HG03280 (cell line): ENCODE measurements at regions not wholly inside any gene's neighbourhood (a gene's known extent, or its start where the extent isn't known, plus 50 kb on each side); places are given as distances from the start of the nearest gene placed in this dataset.

ENCODE experiments used
- ATAC-seq: cut with Tn5 transposase; IDR thresholded peaks from one replicate; pipeline ENCODE4 v1.9.1; 2021; ENCODE audit warnings: mild to moderate bottlenecking, moderate library complexity; ENCODE audit not compliant: unreplicated experiment

- no peak for ATAC-seq
These were observed 195.9 kb upstream of the ADARB2 start for GRCh38 chr10:1933215-1933614.

GRCh38 chr10:1932692-1933094 is 195.4 kb upstream of the ADARB2 start:
- ATAC-seq, result no peak

GRCh38 chr10:1928606-1929005 is 191.3 kb upstream of the ADARB2 start:
- no peak for ATAC-seq

GRCh38 chr10:1923998-1924397 is 186.7 kb upstream of the ADARB2 start:
- no peak for ATAC-seq

GRCh38 chr10:1923586-1923985 is 186.3 kb upstream of the ADARB2 start:
- ATAC-seq, result no peak

GRCh38 chr10:1920941-1921340 is 183.6 kb upstream of the ADARB2 start:
- ATAC-seq, result no peak

- no peak for ATAC-seq
These were observed 182.8 kb upstream of the ADARB2 start for GRCh38 chr10:1920127-1920526.

- ATAC-seq, result no peak
These were observed 174.4 kb upstream of the ADARB2 start for GRCh38 chr10:1911771-1912170.

GRCh38 chr10:1903982-1904381 is 166.7 kb upstream of the ADARB2 start:
- ATAC-seq, result no peak

- no peak for ATAC-seq
These were observed 158.8 kb upstream of the ADARB2 start for GRCh38 chr10:1896153-1896552.

GRCh38 chr10:1895691-1896090 is 158.4 kb upstream of the ADARB2 start:
- ATAC-seq, result no peak

- ATAC-seq, result no peak
These were observed 157.6 kb upstream of the ADARB2 start for GRCh38 chr10:1894912-1895311.

GRCh38 chr10:1893941-1894340 is 156.6 kb upstream of the ADARB2 start:
- ATAC-seq, result no peak

- ATAC-seq, result no peak
These were observed 148.7 kb upstream of the ADARB2 start for GRCh38 chr10:1886039-1886438.

- no peak for ATAC-seq
These were observed 145.4 kb upstream of the ADARB2 start for GRCh38 chr10:1882728-1883127.

- no peak for ATAC-seq
These were observed 144.9 kb upstream of the ADARB2 start for GRCh38 chr10:1882180-1882579.

- no peak for ATAC-seq
These were observed 144.3 kb upstream of the ADARB2 start for GRCh38 chr10:1881636-1882035.

- ATAC-seq, result no peak
These were observed 137.2 kb upstream of the ADARB2 start for GRCh38 chr10:1874533-1874932.

GRCh38 chr10:1873661-1874315 is 136.5 kb upstream of the ADARB2 start:
- ATAC-seq, result no peak

GRCh38 chr10:1872151-1872726 is 134.9 kb upstream of the ADARB2 start:
- no peak for ATAC-seq

- no peak for ATAC-seq
These were observed 133.2 kb upstream of the ADARB2 start for GRCh38 chr10:1870491-1870890.

- ATAC-seq, result no peak
These were observed 132.5 kb upstream of the ADARB2 start for GRCh38 chr10:1869861-1870260.

- ATAC-seq, result no peak
These were observed 123.0 kb upstream of the ADARB2 start for GRCh38 chr10:1860351-1860750.
